ENCODE measurements at regions not wholly inside any gene's neighbourhood (a gene's known extent, or its start where the extent isn't known, plus 50 kb on each side); places are given as distances from the start of the nearest gene placed in this dataset.

- TF ChIP-seq EZH2 (IDR thresholded peaks at IDR 0.05; ENCODE audit: low read length, missing control alignments) (no peak), CTCF (conservative IDR thresholded peaks at IDR 0.05 in 1 of 2, IDR thresholded peaks at IDR 0.05 in 1 of 2; ENCODE audit: low read depth in 1 of 2, low read length in 2 of 2) (no peak)
Measured at GRCh38 chr3:144756704-144757440, 785.2 kb downstream of the DIPK2A start.
